ENCODE measurements at regions not wholly inside any gene's neighbourhood (a gene's known extent, or its start where the extent isn't known, plus 50 kb on each side); places are given as distances from the start of the nearest gene placed in this dataset.

- TF ChIP-seq CTCF (IDR thresholded peaks at IDR 0.05; ENCODE audit: insufficient read depth, low read length) (no peak), POLR2AphosphoS5 (IDR thresholded peaks at IDR 0.05; ENCODE audit: low read depth) (no peak), REST (IDR thresholded peaks at IDR 0.05; ENCODE audit: insufficient replicate concordance, low read depth) (no peak)
Observed at GRCh38 chr1:117695796-117696490, 90.1 kb downstream of the TENT5C start.

Measured in HL-60 (cell line).